Activated B cell treated with CpG ODN at 0.5 μM for 24 hours (primary cell): ENCODE measurements at regions not wholly inside any gene's neighbourhood (a gene's known extent, or its start where the extent isn't known, plus 50 kb on each side); places are given as distances from the start of the nearest gene placed in this dataset.

Experiments
- ATAC-seq: fragments of 200-7000 bp; cut with Tn5 transposase; one replicate; pipeline ENCODE4 v1.10.0; 2021; ENCODE audit warnings: low read depth, mild to moderate bottlenecking, moderate library complexity
- CTCF ChIA-PET: fragments of 350-600 bp; sonication (Branson Sonifier 250); formaldehyde crosslinking; loops from one replicate; lab custom pipeline; 2021; ENCODE audit warnings: antibody characterized with exemption; lab: Charles Lee
- POLR2A ChIA-PET: fragments of 350-600 bp; sonication (Branson Sonifier 250); formaldehyde crosslinking; loops from one replicate; lab custom pipeline; 2021; ENCODE audit warnings: antibody characterized with exemption; lab: Charles Lee
- DNase-seq: peaks from one replicate; pipeline ENCODE4 v3.0.0; 2022
- H3K27ac Mint-ChIP-seq: one replicate; pipeline ENCODE4 v1.8.0; 2020; ENCODE audit warnings: mixed read lengths
- H3K27me3 Mint-ChIP-seq: one replicate; pipeline ENCODE4 v1.8.0; 2021; ENCODE audit warnings: mixed read lengths
- H3K36me3 Mint-ChIP-seq: one replicate; pipeline ENCODE4 v1.8.0; 2021; ENCODE audit warnings: low read depth, mixed read lengths
- H3K4me1 Mint-ChIP-seq: one replicate; pipeline ENCODE4 v1.8.0; 2021; ENCODE audit warnings: mixed read lengths
- H3K4me3 Mint-ChIP-seq: one replicate; pipeline ENCODE4 v1.8.0; 2020; ENCODE audit warnings: mild to moderate bottlenecking, mixed read lengths
- H3K9me3 Mint-ChIP-seq: one replicate; pipeline ENCODE4 v1.8.0; 2020; ENCODE audit warnings: mixed read lengths
- intact Hi-C: fragments of 100-400 bp; cut with micrococcal nuclease; formaldehyde crosslinking; loops from one replicate; pipeline ENCODE4 v1.15.1; 2024
- TF ChIP-seq, protein P1 (sequence below): fragments of 200-600 bp; IDR thresholded peaks from one replicate; pipeline ENCODE4 v1.8.0; 2022; ENCODE audit warnings: antibody characterized with exemption, mild to moderate bottlenecking

DNA sequence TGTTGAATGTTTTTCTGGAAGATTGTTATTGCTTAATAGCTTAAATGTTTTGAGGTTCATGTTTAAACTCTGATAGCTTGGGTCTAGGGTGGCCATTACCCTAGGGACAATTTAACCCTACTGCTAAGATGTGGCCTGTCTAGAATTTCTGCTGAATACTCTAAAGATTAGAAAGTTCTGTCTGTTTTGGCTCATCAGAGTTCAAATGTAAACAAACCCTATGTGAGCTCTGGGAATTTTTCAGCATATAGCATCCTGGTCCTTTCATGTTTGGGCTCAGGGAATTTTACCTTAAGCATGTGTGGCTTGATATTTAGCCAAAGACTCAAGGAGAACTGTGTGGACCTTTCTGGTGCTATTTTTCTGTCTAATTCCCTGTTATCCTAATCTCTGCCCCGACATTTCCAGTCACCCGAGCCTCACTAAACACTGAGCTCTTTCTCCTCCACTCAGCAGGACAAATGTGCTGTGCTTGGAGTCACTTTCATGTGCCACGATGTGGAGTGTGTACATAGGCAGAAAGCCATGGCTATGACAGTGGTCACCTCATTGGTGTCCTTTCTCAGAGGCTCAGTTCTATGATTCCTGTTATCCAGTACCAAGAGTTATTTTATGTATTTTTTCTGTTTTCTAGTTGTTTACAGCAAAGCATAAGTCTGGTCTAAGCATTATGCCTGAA is 492.5 kb upstream of the SPHKAP start:
- no peak for DNase-seq
- no peak overlapping the region for H3K4me3 Mint-ChIP-seq
- no peak overlapping the region for H3K27ac Mint-ChIP-seq
- intact Hi-C loops, result no loop called here
- TF ChIP-seq, protein P1, sequence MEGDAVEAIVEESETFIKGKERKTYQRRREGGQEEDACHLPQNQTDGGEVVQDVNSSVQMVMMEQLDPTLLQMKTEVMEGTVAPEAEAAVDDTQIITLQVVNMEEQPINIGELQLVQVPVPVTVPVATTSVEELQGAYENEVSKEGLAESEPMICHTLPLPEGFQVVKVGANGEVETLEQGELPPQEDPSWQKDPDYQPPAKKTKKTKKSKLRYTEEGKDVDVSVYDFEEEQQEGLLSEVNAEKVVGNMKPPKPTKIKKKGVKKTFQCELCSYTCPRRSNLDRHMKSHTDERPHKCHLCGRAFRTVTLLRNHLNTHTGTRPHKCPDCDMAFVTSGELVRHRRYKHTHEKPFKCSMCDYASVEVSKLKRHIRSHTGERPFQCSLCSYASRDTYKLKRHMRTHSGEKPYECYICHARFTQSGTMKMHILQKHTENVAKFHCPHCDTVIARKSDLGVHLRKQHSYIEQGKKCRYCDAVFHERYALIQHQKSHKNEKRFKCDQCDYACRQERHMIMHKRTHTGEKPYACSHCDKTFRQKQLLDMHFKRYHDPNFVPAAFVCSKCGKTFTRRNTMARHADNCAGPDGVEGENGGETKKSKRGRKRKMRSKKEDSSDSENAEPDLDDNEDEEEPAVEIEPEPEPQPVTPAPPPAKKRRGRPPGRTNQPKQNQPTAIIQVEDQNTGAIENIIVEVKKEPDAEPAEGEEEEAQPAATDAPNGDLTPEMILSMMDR, result no peak
- H3K4me1 Mint-ChIP-seq, result no peaks in the 10 kb centered on the region
- H3K27me3 Mint-ChIP-seq, result no peaks in the 10 kb centered on the region
- CTCF ChIA-PET, result no interaction called here
- no peaks in the 10 kb centered on the region for H3K36me3 Mint-ChIP-seq
- ATAC-seq, result no peak
- H3K9me3 Mint-ChIP-seq, result no peaks in the 10 kb centered on the region
- POLR2A ChIA-PET, result no interaction called here

DNA sequence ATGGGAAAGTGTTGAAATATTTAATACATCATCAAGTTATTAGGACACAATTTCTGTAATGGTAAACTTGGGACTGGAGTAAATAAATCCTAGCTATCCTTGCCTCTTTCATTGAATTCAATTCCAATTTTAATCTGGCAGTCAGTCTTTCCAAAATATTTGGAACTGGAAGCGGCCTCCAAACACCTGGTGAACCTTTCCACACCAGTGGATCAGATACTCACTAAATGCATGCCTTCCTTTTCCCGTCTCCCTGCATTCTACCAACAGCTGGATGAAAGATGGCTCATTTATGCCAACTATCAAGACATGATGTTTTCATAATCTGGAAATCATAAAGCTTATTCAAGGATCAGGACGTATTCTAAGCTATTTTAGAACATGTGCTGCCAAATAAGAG is 488.2 kb upstream of the SPHKAP start:
- H3K27ac Mint-ChIP-seq, result no peak overlapping the region
- POLR2A ChIA-PET, result no interaction called here
- H3K4me3 Mint-ChIP-seq, result no peak overlapping the region
- H3K9me3 Mint-ChIP-seq, result no peaks in the 10 kb centered on the region
- H3K27me3 Mint-ChIP-seq, result no peaks in the 10 kb centered on the region
- no peaks in the 10 kb centered on the region for H3K36me3 Mint-ChIP-seq
- TF ChIP-seq, protein P1, result no peak
- CTCF ChIA-PET, result no interaction called here
- intact Hi-C loops, result no loop called here
- no peak for DNase-seq
- no peaks in the 10 kb centered on the region for H3K4me1 Mint-ChIP-seq
- ATAC-seq, result no peak

DNA sequence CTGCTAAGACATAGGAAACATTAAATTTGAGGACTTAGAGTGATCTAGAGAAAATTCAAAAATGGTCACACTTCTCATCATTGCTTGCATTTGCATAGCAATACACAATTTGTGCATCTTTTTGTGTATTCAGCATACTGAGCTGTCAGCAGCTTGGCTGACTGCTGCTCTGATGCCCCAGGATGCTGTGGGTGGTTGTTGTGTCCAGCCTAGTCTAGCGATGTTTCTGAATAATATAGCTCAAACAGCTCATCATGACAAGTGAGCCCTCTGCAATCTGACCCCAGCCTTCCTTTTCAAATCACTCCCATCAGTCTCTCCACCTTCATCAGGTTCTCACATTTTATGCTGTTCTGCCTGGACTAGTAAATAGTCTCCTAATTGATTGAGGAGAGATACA is 483.7 kb upstream of the SPHKAP start:
- TF ChIP-seq, protein P1, result no peak
- H3K4me3 Mint-ChIP-seq, result no peak overlapping the region
- CTCF ChIA-PET, result no interaction called here
- no peaks in the 10 kb centered on the region for H3K4me1 Mint-ChIP-seq
- intact Hi-C loops, result no loop called here
- H3K27me3 Mint-ChIP-seq, result no peaks in the 10 kb centered on the region
- DNase-seq (no peak), ATAC-seq (no peak)
- no peak overlapping the region for H3K27ac Mint-ChIP-seq
- no peaks in the 10 kb centered on the region for H3K36me3 Mint-ChIP-seq
- POLR2A ChIA-PET, result no interaction called here
- peaks cover 2% of the 10 kb centered on the region for H3K9me3 Mint-ChIP-seq

DNA sequence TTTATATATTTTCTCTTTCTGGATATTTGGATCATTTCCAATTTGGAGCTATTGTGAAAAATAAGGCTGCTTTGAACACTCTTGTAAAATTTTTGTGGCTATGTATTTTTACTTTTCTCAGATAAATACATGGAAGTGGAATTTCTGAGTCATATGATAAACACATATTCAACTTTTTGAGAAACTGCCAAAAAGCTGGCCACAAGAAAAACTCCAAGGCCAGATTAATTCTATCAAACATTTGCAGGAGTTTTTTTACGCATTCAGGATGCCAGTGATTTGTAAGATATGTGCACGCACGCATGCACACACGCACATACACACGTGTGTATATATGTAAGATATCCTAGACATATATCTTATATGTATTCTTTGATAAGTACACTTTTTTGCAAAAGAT is 477.5 kb upstream of the SPHKAP start:
- ATAC-seq (no peak), DNase-seq (no peak)
- ChIA-PET POLR2A (no interaction called here), CTCF (no interaction called here)
- Mint-ChIP-seq H3K36me3 (no peaks in the 10 kb centered on the region), H3K27me3 (no peaks in the 10 kb centered on the region), H3K27ac (no peak overlapping the region), H3K4me3 (no peak overlapping the region), H3K9me3 (peaks cover 2% of the 10 kb centered on the region), H3K4me1 (no peaks in the 10 kb centered on the region)
- TF ChIP-seq, protein P1, result no peak
- intact Hi-C loops, result no loop called here

DNA sequence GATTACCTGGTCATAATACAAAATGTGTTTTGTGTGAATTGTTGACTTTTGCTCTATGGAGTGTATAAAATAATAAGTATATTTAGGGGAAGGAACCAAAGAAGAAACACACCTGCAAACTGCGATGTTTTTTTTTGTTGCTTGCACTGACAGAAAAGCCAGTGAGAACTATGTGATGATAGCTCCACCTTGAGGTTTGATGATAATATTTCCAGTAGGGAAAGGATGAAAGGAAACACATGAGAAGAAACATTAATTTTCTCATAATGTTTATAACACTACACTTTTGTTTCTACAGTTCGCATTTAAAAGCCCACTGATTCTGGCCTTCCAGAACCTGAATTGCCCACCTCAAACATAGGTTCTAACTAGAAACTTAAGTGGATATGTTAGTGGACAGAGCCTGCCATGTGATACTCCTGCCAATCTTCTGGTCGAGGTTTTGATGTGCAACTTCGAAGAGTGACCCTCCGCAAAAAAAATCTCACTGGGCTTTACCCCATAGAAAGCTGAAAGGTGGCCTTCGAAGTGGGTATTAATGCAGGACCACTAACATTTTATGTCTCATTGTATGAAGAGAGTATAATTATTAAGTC is 476.4 kb upstream of the SPHKAP start:
- TF ChIP-seq, protein P1, result no peak
- ChIA-PET POLR2A (no interaction called here), CTCF (no interaction called here)
- Mint-ChIP-seq H3K27me3 (no peaks in the 10 kb centered on the region), H3K27ac (no peak overlapping the region), H3K4me1 (no peaks in the 10 kb centered on the region), H3K4me3 (no peak overlapping the region), H3K9me3 (no peaks in the 10 kb centered on the region), H3K36me3 (no peaks in the 10 kb centered on the region)
- DNase-seq, result no peak
- no peak for ATAC-seq
- intact Hi-C loops, result no loop called here
